A172 (cell line): ENCODE measurements at regions not wholly inside any gene's neighbourhood (a gene's known extent, or its start where the extent isn't known, plus 50 kb on each side); places are given as distances from the start of the nearest gene placed in this dataset.

ENCODE experiments used
- DNase-seq: peaks from one replicate; pipeline ENCODE4 v3.0.0-alpha.2; 2015; ENCODE audit warnings: low spot score

GRCh38 chr18:56224669-56225561, 413.5 kb downstream of the TXNL1 start:
- DNase-seq: peak; percentile 0

- DNase-seq: no peak
These were observed 417.0 kb downstream of the TXNL1 start for GRCh38 chr18:56221195-56222065.

GRCh38 chr18:56217406-56217805, 421.0 kb downstream of the TXNL1 start:
- DNase-seq: no peak

- DNase-seq: no peak
These were observed 423.7 kb downstream of the TXNL1 start for GRCh38 chr18:56214706-56215105.

GRCh38 chr18:56210520-56210919, 427.9 kb downstream of the TXNL1 start:
- DNase-seq: no peak

GRCh38 chr18:56207989-56208388, 430.4 kb downstream of the TXNL1 start:
- DNase-seq: no peak

GRCh38 chr18:56204052-56204451, 434.3 kb downstream of the TXNL1 start:
- DNase-seq: no peak

GRCh38 chr18:56202678-56203077, 435.7 kb downstream of the TXNL1 start:
- DNase-seq: no peak

GRCh38 chr18:56200381-56200911, 437.9 kb downstream of the TXNL1 start:
- no peak for DNase-seq

GRCh38 chr18:56199580-56200330, 438.6 kb downstream of the TXNL1 start:
- DNase-seq: no peak

GRCh38 chr18:56197241-56197859, 441.0 kb downstream of the TXNL1 start:
- no peak for DNase-seq

GRCh38 chr18:56196495-56197225, 441.7 kb downstream of the TXNL1 start:
- DNase-seq: no peak

GRCh38 chr18:56191334-56191733, 447.1 kb downstream of the TXNL1 start:
- DNase-seq: no peak

- no peak for DNase-seq
These were observed 448.8 kb downstream of the TXNL1 start for GRCh38 chr18:56189615-56190014.

- DNase-seq: no peak
These were observed 449.7 kb downstream of the TXNL1 start for GRCh38 chr18:56188529-56189275.

- no peak for DNase-seq
These were observed 452.1 kb downstream of the TXNL1 start for GRCh38 chr18:56186319-56186718.

- DNase-seq: no peak
These were observed 453.3 kb downstream of the TXNL1 start for GRCh38 chr18:56185126-56185525.

- DNase-seq: no peak
These were observed 461.6 kb downstream of the TXNL1 start for GRCh38 chr18:56176751-56177150.

GRCh38 chr18:56175330-56176001, 462.9 kb downstream of the TXNL1 start:
- DNase-seq: no peak
